ENCODE measurements at regions not wholly inside any gene's neighbourhood (a gene's known extent, or its start where the extent isn't known, plus 50 kb on each side); places are given as distances from the start of the nearest gene placed in this dataset.

- FAIRE-seq = no peak
Observed at GRCh38 chr16:64892835-64893785, 228.8 kb downstream of the CDH11 start.

GRCh38 chr16:64889446-64889845 lies 232.4 kb downstream of the CDH11 start:
- FAIRE-seq = no peak

DNA sequence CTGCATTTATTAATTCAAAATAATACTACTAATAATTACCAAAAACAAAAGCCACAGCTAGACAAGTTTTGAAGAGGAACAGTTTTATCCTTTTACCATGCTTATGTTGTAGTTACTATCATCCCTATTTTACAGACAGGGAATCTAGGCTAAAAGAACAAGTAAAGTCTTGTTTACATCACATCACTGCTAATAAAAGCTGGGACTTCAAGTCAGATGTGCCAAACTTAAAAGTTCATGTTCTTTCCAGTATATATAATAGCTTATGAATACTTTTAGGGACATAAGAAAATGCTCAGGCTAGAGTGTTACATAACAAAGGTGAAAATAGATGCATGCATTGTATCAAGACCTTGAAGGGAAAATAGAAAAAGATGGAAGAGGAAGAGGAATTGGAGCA lies 234.2 kb downstream of the CDH11 start:
- FAIRE-seq = no peak

- FAIRE-seq = no peak
Observed at GRCh38 chr16:64882078-64882784, 239.6 kb downstream of the CDH11 start.

- FAIRE-seq = no peak
Observed at GRCh38 chr16:64880994-64881393, 240.9 kb downstream of the CDH11 start.

DNA sequence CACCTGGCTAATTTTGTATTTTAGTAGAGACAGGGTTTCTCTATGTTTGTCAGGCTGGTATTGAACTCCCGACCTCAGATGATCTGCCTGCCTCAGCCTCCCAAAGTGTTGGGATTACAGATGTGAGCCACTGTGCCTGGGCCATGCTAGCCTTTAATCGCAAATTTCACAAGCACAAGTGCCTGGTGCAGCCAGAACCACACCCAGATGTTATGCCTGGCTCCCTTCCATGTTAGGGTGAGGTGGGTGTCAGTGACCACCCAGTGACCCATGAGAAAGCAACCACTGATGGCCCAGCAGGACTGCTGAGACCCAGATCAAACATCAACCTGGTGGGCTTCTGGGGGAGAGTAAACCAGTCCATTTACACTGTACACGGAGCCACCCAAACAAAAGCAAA lies 241.9 kb downstream of the CDH11 start:
- no peak for FAIRE-seq

DNA sequence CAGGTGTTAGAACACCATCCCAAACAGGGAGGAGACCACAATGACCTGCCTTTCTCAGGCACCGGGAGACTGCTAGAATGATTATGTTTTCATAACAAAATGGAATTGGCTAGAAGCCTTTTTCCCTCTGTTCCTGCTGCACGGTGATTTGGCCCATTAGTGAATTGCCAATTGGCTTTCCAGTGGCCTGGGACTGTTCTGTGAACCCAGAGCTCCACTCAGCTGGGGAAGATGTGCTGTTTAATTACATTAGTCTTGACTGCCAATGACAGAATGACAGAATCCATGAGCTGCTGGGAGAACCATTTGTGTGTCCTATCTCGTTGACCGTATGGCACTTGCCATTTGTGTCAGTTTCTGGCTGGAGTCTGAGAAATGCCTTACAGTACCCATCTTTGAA lies 242.9 kb downstream of the CDH11 start:
- no peak for FAIRE-seq

- FAIRE-seq = no peak
Observed at GRCh38 chr16:64872101-64872500, 249.8 kb downstream of the CDH11 start.

GRCh38 chr16:64870859-64871258 lies 251.0 kb downstream of the CDH11 start:
- no peak for FAIRE-seq

GRCh38 chr16:64869781-64870180 lies 252.1 kb downstream of the CDH11 start:
- no peak for FAIRE-seq

DNA sequence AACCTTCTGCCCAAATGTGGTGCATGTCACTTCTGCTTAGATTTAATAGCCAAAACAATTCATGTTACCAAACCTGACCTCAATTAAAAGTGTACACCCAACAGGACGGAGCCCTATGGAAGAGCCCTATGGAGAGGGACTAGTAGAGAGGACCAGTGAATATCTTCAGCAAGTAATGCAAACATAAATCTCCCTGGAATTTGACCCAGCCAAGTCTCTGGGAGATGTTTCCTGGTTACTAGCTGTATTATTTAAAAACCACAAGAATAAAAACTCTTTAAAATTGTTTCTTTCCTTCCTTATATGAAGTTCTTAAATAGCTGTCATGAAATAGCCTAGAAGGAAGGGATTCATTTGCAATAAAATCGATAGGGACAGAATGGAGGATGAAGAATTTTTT lies 255.8 kb downstream of the CDH11 start:
- FAIRE-seq = no peak

- no peak for FAIRE-seq
Observed at GRCh38 chr16:64865069-64865696, 256.7 kb downstream of the CDH11 start.

- no peak for FAIRE-seq
Observed at GRCh38 chr16:64864232-64864809, 257.5 kb downstream of the CDH11 start.

GRCh38 chr16:64858076-64858475 lies 263.8 kb downstream of the CDH11 start:
- no peak for FAIRE-seq

GRCh38 chr16:64857411-64857810 lies 264.5 kb downstream of the CDH11 start:
- FAIRE-seq = no peak

DNA sequence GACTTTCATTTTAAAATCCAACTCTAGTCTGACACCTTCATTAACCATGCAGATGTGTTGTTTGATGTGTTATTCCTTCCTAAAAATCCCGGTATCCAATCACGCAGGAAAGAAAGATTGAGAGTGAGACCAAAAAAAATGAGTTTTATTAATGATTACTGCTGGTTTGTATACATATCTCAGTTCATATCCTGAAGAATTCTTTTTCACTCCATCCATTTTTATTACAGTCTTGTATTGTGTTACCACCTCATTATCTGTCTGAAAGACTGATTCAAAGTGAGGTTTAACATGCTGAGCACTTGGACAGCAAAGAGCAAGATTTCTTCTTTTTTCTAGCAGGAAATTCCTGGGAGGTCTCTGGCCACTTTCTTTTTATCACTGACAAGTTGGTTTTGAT lies 268.3 kb downstream of the CDH11 start:
- no peak for FAIRE-seq

DNA sequence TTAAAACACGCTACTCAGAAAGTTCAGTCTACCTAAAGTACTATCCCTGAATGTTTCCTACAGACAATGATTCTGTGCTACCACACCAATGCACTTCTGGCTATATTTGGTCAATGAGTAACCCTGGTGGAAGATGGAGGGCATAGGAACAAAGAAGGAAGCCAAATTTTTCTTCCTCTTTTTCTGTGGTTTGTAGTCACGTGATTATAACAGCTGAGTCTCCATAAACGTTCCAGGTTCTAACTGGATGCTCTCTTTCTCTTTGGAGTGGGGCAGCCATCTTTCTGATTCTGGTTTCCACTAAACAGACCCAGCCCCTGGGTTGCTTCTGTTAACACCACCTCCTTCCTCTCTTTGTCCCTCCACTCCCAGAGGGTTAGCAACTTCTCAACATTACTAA lies 274.9 kb downstream of the CDH11 start:
- no peak for FAIRE-seq

DNA sequence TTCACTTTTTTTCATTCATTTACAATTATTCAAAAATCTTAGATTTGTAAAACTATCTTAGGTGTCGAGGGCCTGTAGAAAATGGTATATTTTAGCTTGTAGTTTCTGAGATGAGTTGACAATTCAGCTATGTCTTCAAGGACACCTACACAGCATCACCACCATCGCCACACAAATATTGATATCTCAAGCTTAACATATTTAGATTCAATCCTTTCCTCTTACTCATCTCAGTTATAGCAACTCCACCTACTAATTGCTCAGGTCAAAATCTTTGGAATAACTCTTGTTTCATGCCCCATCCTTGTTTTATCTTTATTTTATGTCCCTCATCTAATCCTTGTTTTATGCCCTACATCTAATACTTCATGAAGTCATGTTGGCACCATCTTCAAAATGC lies 276.8 kb downstream of the CDH11 start:
- no peak for FAIRE-seq

- no peak for FAIRE-seq
Observed at GRCh38 chr16:64841482-64841881, 280.4 kb downstream of the CDH11 start.

DNA sequence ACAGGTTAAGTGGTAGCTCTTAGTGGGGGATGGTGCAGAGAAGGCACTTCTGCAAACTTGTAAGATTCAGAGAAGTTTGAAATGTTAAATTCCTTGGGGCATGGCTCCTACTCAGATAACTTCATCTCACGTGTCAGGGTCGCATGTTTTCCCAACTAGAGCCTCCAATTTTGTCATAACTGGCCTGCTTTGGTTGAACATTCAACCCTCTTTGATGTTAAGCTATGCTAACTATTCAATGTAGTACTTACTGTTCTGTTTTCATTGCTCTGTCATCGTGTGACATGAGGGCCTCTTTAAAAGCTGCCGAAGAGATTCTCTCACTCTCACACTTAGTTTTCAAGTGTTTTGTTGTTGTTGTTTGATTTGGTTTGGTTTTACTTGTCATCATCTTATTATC lies 280.8 kb downstream of the CDH11 start:
- FAIRE-seq = no peak

DNA sequence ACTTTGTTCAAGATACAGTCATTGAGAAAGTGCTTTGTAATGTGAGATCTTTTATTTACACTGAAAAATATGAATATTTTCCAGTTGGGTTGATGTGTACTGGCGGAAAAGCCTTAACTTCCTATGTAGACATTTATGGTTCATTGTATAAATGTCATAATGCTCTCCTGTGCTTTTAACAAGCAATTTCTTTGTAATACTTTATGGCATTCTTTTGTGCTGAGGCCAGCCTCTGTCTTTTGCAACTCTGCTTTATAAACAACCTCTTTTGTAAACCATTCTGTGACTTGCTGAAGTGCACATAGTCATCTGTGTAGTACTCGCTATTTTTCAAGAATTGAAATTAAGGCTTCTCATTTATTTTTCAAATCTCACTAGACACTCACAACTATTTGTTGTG lies 291.2 kb downstream of the CDH11 start:
- no peak for FAIRE-seq

DNA sequence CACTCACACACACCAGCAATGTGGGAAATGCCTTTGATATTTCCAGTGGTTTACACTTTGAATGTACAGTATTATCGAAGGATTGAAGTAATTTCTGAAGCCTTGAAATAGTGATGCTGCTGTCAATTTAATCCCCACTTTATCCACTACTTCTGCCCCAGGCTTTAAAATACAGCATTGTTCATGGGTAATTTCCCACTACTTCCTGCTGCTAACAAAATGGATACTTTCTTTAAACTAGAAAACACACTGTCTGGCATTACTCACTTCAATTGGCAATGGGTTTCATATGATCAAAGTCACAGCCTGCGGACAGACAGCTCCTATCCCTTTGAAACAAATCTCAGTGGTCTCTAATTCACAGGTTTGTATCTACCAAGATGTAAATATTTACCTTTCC lies 292.2 kb downstream of the CDH11 start:
- no peak for FAIRE-seq

DNA sequence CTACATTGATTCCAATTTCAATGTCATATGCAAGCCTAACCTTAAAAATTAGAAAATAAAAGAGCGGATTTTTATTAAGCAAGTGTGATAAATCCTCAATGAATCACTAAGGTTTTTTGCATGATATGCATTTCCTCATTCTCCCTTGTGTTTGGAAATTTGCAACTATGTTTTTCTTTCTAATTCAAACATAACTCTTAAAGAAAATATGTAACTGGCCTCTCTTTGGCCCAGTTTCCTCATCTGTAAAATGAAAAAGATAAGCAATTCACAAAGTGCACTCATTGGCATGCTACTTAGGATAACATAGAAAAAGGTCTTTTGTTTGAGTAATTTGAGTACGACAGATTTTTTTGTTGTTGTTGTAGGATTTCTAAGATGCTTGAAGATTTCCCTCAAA lies 295.5 kb downstream of the CDH11 start:
- FAIRE-seq = no peak

Measured in TTC549 (cell line).